Vagina (tissue), 2 donors: ENCODE measurements at regions not wholly inside any gene's neighbourhood (a gene's known extent, or its start where the extent isn't known, plus 50 kb on each side); places are given as distances from the start of the nearest gene placed in this dataset.

Experiments used
- POLR2A ChIP-seq, 2 donors: fragments of 450-650 bp; IDR thresholded peaks; one replicate each; pipeline ENCODE4 v1.6.1; 2017; ENCODE audit warnings: antibody characterized with exemption in 2 of 2, mild to moderate bottlenecking in 2 of 2, moderate library complexity in 2 of 2
- TF ChIP-seq, protein P1 (sequence below), 3 experiments: fragments of 450-650 bp in 2 of 3; fragments of 200-600 bp in 1 of 3; sonication (generic) in 1 of 3; IDR thresholded peaks; one replicate each; pipeline ENCODE4 v1.5.1; 2017 to 2019; ENCODE audit warnings: antibody characterized with exemption in 3 of 3, mild to moderate bottlenecking in 2 of 3, moderate library complexity in 2 of 3

DNA sequence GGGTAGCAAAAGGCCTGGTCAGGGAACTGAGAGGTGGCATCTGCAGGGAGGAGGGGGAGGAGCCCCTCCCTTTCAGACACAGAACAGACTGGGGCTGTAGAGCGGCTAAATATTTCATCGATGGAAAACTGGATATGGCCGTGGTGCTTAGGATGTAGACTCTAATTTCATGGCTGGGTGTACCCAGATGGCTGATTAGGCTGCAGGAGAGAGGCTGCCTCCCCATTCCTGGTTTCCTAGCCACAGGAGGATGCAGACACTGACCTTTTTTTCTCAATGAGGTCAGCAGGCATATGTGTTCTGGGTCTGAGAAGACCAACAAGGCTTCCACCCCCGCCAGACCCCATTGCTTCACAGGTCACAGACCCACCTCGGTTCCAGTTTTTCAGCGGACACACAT is 58.1 kb upstream of the CALM2 start:
- TF ChIP-seq, protein P1, sequence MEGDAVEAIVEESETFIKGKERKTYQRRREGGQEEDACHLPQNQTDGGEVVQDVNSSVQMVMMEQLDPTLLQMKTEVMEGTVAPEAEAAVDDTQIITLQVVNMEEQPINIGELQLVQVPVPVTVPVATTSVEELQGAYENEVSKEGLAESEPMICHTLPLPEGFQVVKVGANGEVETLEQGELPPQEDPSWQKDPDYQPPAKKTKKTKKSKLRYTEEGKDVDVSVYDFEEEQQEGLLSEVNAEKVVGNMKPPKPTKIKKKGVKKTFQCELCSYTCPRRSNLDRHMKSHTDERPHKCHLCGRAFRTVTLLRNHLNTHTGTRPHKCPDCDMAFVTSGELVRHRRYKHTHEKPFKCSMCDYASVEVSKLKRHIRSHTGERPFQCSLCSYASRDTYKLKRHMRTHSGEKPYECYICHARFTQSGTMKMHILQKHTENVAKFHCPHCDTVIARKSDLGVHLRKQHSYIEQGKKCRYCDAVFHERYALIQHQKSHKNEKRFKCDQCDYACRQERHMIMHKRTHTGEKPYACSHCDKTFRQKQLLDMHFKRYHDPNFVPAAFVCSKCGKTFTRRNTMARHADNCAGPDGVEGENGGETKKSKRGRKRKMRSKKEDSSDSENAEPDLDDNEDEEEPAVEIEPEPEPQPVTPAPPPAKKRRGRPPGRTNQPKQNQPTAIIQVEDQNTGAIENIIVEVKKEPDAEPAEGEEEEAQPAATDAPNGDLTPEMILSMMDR (IDR thresholded peaks at IDR 0.05) = no peak
- TF ChIP-seq POLR2A (IDR thresholded peaks at IDR 0.05) = no peak
